ENCODE measurements at regions not wholly inside any gene's neighbourhood (a gene's known extent, or its start where the extent isn't known, plus 50 kb on each side); places are given as distances from the start of the nearest gene placed in this dataset.

DNA sequence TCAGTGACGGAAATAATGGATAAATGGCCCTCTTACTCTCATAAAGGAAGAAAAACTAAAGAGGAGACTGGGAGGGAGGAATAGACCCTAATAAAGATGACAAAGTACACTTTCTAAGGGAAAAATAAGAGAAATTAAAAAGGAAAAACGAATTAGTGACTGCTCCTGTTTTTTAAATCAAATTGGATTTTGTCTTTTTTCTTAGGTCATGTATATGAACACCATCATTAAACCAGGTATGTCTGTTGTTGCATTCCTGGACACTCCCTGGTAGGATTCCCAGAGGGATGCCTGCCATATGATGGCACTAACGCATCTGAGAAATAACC, 59.4 kb upstream of the BTN3A2 start:
- DNase-seq (ENCODE audit: extremely low read depth in 1 of 2, low read depth in 1 of 2) = no peak

- DNase-seq (ENCODE audit: extremely low read depth in 1 of 2, low read depth in 1 of 2) = no peak
These were observed 58.8 kb upstream of the BTN3A2 start for GRCh38 chr6:26306232-26306631.

GRCh38 chr6:26307850-26308249, 57.1 kb upstream of the BTN3A2 start:
- DNase-seq (ENCODE audit: extremely low read depth in 1 of 2, low read depth in 1 of 2) = no peak

DNA sequence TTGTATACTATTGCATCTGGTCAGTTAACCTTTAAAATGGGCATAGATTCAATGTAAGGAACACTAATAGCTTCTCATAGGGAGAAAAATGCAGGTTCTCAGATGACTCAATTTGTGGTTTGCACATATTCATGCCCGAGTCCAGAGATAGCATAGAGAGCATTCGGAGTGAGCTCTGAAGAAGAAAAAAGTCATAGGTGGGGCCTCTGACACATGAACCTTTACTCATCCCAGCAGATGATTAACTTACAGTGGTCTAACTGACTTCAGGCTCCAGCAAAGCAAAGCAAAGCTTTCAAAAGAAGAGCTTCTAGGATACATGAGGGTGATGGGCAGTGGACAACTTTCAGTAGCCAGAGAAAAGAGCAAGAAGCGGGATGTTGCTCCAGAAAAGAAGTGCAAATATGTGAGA, 55.3 kb upstream of the BTN3A2 start:
- DNase-seq (ENCODE audit: extremely low read depth in 1 of 2, low read depth in 1 of 2) = no peak

DNA sequence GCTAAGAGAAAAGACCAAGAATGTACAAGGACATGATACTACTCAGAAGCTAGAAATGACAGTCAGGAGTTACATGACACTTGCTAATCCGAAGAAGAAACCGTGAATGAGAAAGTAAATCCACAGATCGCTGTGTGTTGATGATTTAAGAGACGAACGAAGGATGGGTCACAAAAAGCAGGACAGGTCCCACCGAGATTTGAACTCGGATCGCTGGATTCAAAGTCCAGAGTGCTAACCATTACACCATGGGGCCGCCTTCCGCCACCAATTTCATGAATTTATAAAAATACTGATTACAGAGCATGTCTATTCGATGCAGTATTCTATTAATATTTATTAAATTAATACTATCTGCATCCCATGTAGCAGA, 54.0 kb upstream of the BTN3A2 start:
- DNase-seq (ENCODE audit: extremely low read depth in 1 of 2, low read depth in 1 of 2) = no peak

GRCh38 chr6:26311385-26312095, 53.5 kb upstream of the BTN3A2 start:
- DNase-seq (ENCODE audit: extremely low read depth in 1 of 2, low read depth in 1 of 2) = no peak

GRCh38 chr6:26312096-26312463, 52.9 kb upstream of the BTN3A2 start:
- no peak for DNase-seq (ENCODE audit: extremely low read depth in 1 of 2, low read depth in 1 of 2)

DNA sequence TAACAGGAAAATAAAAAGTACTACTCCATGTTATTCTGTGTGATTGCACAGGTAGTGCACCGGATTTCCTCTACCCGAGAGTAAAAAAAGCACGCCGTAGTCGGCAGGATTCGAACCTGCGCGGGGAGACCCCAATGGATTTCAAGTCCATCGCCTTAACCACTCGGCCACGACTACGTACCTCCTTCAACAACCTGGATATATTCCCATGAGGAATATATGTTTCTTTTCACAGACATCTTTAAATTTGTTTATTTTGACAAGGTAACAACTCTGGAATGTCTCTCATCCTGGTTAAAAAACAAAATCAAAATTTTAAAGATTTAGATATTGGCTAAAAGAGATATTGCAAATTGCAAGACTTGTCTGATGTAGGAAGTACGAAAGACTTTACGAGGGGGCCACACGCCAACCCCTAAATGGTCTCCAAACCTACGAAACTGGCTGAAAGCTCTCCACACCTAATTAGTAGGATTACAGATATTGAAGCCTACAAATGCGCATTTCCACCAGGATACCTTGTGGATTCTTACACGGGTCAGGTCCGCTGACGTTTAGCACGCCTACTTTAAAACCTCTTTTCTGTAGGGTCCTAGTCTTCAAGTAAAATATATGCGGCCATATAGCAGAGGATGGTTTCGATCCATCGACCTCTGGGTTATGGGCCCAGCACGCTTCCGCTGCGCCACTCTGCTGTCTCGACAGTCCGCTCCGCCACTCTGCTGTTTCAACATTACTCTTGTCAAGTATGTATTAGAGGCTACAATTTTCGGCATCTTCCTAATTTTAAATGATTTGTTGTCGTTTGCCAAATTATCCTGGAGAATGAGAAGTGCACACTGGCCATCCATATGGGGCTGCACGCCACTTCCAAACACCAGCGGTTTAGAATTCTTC, 52.2 kb upstream of the BTN3A2 start:
- peak; percentile 60 to 73 for DNase-seq (ENCODE audit: extremely low read depth in 1 of 2, low read depth in 1 of 2)

Data from stimulated activated CD8-positive, alpha-beta memory T cell treated with anti-CD3 and anti-CD28 coated beads, Interleukin-7, amount 100 ng/mL, for 48 hours (primary cell).